HuH-7 (cell line): ENCODE measurements at regions not wholly inside any gene's neighbourhood (a gene's known extent, or its start where the extent isn't known, plus 50 kb on each side); places are given as distances from the start of the nearest gene placed in this dataset.
A peak's percentile ranks its signal among the peaks of the same experiment; 100 is the strongest.
"Not testable (repeated sequence)": the region's sequence is repeated elsewhere in the genome, so short reads cannot be mapped to it uniquely, and the experiment has no call there.

Experiments
- DNase-seq: peaks from one replicate; pipeline ENCODE4 v3.0.0; 2011; ENCODE audit warnings: low spot score

DNA sequence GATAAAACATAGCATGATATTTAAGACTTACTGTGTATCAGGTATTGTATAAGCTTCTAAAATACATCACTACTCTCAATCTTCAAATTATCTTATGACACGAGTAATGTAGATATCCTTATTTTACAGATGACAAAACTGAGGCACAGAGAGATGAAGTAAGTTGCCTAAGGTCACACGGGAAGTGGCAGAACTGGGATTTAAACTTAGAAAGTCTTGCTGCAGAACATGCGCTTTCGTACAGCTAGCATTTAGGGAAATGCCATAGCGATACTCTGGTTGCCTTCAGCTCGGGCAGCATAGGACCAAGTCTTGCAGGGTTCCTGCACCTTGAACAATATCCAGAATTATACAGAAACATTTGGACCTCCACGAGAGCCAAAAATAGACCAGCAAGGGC, 162.4 kb downstream of the BRMS1L start:
- DNase-seq = no peak

DNA sequence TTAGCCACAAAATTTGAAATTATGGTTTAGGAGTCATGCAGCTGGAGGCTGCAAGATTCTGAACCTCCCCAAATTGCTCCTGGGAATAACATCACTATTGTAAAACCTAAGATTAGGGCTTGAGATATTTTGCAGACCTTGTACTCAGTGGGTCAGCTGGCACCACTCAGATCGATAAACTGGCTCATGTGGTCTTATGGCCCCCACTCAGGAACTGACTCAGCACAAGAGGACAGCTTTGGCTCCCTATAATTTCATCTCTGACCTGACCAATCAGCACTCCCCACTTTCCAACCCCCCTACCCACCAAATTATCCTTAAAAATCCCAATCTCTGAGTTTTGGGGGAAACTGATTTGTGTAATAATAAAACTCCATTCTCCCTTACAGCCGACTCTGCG, 161.6 kb downstream of the BRMS1L start:
- DNase-seq = no peak

DNA sequence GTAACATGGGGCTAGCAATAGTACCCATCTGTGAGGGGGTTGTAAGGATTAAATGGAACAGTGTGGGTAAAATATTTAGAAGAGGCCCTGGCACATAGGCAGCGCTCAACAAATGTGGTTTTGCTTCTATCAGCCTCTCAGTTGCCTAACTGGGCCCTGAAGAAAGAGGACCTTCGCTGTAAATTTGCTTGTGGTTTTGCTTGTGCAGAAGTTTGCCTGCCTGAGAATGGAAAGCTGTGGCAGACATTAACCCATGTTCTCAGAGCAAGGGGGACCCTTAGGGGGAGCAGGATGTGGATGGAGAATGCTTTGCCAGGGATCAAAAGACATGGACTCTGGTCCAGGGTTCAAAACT, 160.1 kb downstream of the BRMS1L start:
- DNase-seq = no peak

DNA sequence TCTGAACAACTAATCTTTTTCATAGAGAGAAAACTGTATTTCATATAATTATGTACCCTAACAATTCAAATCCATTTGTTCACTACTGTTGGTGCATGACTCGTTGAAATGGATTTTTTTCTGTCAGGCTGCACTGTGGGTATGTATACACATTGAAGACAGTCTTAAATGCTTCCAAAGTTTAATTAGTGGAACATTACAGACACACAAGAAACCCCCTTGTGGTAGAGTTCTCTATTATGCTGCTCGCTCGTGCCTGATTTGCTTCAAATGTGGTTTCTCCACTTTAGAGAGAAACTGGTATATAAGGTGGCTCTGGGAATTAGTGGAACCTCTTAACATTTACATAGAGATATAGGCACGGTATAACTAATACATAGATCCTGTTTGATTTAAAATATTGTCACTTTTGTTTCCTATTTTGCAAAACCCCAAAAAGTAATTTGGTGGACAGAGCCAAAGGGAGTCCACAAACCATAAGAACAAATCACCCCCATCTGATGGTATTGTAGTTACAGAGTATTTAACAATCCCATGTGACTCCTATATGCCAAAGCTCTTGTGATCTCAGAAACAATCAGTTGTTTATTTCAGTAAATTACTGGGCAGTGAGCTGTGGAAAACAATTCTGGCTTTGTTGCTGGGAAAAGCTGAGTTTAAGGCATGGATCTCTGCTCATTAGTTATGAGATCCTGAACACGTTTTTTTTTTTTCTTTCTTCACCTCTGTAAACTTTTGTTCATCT, 159.5 kb downstream of the BRMS1L start:
- no peak for DNase-seq

DNA sequence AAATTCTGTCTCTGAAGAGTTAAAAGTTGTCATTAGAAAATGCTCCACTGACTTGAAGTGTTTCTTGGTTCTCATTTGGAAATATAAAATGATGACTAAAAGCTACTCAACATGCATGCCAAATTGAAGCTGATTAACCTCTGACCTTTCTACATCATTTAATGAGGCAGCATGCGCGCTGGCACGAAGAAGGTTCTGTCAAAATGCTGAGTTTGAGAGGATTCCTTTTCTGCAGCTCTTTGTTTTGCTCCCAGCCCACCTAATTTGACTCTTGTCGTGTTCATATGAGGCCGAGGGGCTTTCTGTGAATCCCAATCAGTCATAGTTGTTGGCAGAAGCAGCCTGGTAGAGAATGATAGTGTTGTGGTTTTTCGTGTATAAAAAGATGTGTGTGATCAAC, 153.4 kb downstream of the BRMS1L start:
- no peak for DNase-seq

DNA sequence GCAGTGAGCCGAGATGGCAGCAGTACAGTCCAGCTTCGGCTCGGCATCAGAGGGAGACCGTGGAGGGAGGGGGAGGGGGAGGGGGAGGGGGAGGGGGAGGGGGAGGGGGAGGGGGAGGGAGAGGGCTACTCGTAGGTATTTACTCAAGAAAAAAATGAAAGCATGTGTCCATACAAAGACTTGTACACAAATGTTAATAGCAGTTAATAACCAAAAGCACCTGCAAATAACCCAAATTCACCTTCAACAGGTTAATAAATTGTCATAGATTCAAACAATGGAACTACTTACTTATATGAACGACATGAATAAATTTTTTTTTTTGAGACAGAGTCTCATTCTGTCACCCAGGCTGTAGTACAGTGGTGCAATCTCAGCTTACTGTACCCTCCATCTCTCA, 152.4 kb downstream of the BRMS1L start:
- no peak for DNase-seq

DNA sequence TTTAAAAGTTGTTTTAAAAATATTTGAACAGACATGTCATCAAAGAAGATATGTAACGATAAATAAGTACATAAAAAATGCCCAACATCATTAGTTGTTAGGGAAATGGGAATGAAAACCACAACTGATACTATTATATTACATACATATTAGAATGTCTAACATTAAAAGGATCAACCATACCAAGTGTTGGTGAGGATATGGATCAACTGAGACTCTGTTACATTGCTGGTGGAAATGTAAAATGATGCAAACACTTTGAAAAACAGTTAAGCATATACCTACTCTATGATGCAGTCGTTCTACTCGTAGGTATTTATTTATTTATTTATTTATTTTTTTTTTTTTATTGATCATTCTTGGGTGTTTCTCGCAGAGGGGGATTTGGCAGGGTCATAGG, 149.7 kb downstream of the BRMS1L start:
- no peak for DNase-seq

DNA sequence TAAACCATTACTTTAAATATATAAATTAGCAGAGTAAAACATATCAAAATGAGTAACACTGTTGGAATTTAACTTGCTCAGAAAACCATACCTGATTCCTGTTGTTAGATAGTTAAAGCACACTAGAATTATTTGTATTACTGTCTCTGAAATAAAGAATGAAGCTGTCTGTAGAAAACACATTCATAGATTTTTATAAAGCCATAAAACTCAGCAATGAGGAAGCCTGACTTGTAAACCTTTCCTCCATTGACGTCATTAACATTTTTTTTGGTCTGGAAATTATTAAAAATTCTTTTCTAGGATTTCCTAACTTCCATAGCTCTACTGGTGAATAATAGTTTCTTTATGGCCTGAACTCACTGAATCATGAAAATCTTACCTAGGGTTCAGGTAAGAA, 147.6 kb downstream of the BRMS1L start:
- no peak for DNase-seq

DNA sequence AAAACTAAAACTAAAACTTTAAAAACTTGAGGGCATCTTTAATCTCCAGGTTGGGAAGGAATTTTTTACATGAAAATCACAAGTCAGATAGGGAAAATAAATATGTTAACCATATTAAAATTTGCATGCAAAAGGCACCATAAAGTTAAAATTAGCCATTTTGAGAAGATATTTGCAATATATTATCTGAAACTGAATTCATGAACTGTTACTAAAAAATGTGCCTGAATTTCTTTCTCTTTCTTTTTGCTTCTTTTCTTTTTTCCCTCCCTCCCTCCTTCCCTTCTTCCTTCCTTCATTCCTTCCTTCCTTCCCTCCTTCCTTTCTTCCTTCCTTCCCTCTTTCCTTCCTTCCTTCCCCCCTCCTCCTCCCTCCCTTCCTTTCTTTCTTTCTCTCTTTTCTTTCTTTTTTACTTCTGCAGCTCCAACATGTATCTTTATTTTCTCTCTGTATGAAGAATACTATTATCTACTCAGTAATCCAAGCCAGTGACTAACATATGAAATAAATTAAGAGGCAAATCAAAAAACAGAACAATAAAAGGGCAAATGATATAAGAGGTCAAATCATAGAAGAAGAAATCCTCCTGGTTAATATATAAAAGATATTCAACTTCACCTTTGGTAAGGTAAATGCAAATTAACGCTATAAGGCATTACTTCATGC, 146.0 kb downstream of the BRMS1L start:
- no peak for DNase-seq

DNA sequence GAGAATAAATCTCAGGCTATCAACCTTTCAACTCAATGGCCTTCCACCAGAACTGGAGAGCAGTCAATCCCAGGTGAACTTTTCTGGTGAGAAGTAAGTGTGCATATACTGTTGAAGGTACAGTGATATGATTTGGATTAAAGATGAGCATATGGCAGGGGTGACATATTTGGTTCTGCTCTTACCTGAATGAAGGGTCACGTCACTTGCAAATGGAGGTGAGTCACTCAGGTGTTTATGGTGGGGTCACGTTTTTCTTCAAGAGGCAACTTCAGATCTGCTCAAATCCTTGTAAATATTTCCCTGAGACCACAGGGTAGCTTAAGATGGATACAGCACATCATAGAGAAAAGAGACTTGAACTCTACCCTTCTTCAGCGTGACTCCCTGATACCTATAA, 143.2 kb downstream of the BRMS1L start:
- DNase-seq = no peak

DNA sequence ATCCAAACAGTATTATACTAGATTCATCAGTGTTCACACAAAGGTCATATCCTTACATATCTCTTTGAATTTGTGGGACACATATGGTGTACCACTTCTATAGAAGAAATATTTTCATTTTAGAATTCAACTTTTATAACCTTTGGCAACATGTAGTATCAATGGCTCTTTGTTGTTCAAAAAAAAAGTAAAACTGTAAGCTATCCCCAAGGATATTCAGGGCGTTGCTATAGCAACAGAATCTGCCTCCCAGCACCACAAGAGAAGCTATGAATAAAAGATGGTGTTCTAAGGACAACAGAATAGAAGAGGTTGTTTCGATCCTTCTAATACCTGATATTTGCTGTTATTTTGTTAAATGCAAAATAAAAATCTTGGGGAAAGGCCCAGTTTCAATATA, 139.3 kb downstream of the BRMS1L start:
- DNase-seq = no peak

DNA sequence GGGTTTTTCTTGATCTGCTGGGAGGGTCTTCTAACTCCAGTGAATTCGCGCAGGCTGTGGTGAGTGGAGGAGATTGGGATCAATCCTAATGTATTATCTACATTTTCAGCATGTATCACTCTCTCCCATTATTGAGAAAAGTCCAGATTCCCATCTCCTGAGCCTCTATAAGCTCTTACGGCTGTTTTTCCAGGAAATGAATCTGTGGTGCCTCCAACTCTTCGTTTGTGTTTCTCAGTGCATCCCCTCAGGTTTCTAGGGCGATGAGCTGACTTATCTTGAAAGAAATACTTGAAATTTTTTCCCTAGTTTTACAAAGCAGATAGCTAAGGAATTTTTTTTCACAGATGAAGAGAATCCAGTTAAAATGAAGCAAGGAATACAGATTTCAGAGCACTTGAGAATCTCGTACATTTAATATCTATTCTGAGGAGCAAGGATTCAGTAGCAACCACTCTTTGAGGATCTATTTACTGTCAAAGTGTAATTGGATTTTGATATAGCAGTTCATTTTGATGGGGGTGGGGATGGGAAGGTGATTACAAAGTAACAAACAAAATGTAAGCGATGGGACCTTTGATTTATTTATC, 138.7 kb downstream of the BRMS1L start:
- DNase-seq = no peak

DNA sequence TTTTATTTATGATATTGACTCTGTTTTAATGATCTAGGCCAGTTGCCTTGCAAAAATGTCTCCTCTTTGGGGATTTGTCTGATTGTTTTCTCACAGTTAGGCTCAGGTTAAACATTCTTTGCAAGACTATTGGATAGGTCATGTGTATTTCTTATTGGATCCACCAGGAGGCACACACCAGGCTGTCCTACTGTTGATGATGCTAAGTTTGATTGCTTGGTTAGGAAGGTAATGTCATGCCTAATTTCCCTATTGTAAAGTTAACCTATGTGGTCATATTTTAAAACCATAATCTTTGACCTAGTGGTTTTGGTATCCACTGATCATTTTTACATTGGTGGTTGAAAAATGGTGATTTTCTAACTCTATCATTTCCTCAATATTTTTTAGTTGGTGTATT, 137.1 kb downstream of the BRMS1L start:
- peak; percentile 23 for DNase-seq

DNA sequence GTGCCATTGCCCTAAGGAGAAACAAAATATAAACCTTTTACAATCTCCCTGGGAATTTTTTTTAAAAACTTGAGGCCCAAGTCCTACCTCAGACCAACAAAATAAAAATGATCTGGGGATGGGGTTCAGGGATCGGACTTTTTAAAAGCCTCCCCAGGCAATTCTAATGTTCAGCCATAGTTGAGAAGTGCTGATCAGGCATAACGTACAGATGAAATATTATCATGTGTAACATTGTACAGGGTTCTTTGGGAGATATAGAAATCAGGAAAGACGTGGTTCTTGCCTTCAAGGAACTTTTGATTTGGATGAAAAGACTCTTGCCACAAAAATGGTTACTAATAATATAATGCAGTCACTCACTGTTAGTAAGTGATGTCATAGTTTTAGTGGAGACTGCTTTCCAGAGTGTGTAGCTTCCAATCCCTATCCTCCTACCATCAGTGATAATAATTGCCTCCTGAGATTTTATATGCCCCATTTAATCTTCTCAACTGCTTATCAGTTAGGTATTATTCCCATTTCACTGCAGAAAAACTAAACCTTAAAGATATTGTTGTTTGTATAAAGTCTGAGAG, 135.6 kb downstream of the BRMS1L start:
- no peak for DNase-seq

DNA sequence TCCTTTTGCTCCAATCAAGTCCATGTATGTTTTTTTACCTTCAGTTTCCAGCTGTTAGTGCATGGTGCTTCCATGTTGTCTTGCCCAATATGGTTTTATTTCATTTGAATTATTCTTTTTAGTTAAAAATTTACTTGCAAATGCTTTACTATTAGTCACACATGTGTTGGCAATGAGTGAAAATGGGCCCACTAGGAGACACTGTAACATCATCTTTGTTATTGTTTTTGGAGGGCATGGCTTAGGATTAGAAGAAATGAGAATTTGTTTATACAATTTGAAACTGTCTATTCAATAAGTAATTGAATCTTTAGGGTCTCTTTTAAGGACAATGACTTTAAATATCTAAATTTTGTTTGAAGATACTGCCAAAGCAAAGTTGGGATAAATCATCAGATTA, 133.7 kb downstream of the BRMS1L start:
- no peak for DNase-seq

DNA sequence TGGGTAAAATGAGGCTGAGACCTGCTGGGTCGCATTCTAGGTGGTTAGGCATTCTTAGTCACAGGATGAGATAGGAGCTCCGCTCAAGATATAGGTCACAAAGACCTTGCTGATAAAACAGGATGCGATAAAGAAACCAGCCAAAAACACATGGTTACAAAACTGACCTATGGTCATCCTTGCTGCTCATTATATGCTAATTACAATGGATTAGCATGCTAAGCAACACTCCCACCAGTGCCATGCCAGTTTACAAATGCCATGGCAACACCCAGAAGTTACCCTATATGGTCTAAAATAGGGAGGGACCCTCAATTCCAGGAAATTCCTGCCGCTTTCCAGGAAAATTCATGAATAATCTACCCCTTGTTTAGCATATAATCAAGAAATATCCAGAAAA, 132.4 kb downstream of the BRMS1L start:
- DNase-seq = no peak

DNA sequence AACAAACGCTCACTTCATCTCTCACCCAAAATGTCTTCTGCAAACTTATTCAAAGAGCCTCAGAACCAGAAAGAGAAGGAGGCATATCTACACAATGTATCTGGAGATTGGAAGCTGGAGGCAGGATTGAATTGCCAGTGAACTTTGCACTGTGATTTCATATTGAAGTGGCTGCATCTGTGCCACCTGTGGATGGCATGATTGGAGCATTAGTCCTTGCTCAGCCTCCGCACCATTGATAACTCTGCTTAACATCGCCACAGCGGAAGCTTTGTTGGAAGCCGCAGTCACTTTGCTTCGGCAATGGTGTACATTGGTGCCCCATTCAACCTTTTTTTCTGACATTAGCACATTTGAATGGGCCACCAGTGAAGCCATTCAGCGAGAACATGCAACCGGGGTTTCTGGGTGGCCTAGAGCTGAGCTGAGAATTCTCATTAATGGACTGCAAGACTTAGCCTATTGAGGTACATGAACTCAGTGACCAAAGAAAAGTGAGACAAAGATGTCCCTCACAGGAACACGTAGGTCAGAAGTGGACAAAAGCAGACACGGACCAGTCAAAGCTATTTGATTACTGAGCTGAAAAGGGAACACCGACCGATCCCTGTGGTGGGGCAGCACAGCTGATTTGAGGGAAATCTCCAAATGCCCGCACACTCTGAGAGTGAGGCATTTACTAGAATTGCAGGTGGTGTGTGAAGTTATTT, 130.4 kb downstream of the BRMS1L start:
- no peak for DNase-seq

DNA sequence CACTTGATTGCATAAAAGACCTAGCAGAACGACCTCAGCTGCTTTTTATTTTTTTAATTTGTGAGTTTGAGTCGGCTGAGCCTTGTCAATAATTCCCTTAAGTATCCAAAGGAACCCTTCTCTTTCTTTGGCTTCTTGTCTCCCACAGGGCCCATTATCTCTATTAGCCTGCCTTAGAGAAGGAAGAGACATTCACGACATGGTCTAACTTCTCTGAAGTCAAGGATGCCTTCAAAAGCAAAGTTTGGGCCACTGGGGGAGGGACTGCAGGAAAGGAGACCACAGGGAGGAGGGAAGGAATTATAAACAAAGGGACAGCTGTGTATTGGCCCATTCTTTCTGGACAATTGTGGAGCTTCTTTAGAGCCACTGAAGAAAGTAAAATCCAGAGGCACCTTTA, 126.4 kb downstream of the BRMS1L start:
- no peak for DNase-seq

DNA sequence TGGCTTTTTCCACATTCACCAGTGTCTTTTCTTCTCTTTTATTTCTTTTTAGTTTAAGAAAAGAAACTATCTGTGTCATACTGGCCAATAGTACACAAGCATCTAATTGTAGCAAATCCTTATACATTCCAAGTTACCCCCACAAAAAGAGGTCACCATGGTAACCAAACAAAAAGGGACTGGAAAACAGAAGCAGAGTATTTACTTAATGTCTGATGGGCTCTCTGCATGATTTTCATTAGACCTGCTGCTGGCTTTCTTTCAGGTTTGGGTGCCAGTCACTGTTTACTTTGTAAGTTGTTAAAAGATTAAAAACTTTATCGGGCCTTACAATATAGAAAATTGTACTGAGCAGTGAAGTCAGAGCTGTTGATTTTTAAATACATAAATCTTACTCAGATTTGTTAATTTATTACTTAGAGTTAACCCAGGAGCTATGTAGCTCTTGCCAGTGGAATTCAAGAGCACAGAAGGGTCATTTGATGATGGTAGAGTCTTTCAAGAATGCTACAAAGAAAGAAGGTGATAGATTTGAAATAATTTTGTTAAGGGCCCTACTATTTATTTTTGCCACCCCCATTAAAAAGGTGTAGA, 123.9 kb downstream of the BRMS1L start:
- DNase-seq = no peak

DNA sequence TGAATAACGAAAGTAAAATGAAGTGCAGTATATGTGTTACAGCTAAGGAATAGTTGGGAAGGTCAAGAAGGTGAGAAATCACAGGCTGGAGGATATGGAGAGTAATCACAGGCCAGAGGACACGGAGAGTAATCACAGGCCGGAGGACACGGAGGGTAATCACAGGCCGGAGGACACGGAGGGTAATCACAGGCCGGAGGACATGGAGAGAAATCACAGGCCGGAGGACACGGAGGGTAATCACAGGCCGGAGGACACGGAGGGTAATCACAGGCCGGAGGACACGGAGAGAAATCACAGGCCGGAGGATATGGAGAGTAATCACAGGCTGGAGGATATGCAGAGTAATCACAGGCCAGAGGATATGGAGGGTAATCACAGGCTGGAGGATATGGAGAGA, 121.8 kb downstream of the BRMS1L start:
- not testable (repeated sequence) for DNase-seq

DNA sequence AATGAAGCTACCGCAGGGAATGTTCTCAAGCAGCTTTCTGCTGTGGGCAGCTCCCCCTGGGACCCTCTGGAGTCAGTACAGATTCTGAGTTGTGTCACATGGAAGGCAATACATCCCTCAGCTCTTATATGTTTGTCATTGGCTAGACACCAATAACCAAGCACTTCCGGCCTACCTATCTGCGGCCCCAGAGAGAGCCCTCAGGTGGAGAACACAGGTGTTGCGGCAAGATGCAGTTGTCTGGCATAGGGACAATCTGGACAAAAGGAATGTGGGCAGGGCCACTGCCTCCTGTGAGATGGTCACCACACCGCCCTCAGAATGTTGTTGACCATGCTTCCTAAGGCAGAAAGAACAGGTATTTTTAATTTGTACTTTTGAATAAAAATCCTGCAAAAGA, 118.7 kb downstream of the BRMS1L start:
- peak; percentile 4 for DNase-seq

DNA sequence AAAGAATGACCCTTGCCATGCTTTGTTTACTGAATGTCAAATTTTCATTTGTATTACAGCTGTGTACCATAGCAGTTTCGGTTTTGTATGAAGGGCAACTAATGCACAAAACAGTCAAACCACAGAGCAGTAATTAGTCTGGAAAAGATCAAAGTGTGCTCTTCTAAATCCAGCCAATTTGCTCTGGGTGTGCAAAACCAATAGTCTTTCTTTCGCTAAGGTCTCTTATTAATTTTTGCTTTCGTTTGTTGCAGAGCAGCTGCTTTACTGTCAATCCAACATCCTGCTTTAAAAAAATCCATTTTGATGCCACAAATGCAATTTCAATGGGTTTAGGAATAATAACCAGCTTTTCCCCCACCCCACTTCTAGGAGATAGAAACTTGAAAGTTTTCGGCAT, 114.2 kb downstream of the BRMS1L start:
- no peak for DNase-seq
